HG02973 (cell line): ENCODE measurements at regions not wholly inside any gene's neighbourhood (a gene's known extent, or its start where the extent isn't known, plus 50 kb on each side); places are given as distances from the start of the nearest gene placed in this dataset.

ENCODE experiments used
- ATAC-seq: cut with Tn5 transposase; IDR thresholded peaks from one replicate; pipeline ENCODE4 v1.9.1; 2021; ENCODE audit warnings: moderate library complexity; ENCODE audit not compliant: unreplicated experiment

GRCh38 chr3:167958141-167958540 is 137.6 kb downstream of the GOLIM4 start:
- ATAC-seq, result no peak

GRCh38 chr3:167952969-167953368 is 142.8 kb downstream of the GOLIM4 start:
- no peak for ATAC-seq

- ATAC-seq, result no peak
These were observed 145.5 kb downstream of the GOLIM4 start for GRCh38 chr3:167950212-167950611.

- ATAC-seq, result no peak
These were observed 154.3 kb downstream of the GOLIM4 start for GRCh38 chr3:167941234-167941995.

- ATAC-seq, result no peak
These were observed 155.5 kb downstream of the GOLIM4 start for GRCh38 chr3:167940241-167940640.

GRCh38 chr3:167938516-167938915 is 157.2 kb downstream of the GOLIM4 start:
- no peak for ATAC-seq

DNA sequence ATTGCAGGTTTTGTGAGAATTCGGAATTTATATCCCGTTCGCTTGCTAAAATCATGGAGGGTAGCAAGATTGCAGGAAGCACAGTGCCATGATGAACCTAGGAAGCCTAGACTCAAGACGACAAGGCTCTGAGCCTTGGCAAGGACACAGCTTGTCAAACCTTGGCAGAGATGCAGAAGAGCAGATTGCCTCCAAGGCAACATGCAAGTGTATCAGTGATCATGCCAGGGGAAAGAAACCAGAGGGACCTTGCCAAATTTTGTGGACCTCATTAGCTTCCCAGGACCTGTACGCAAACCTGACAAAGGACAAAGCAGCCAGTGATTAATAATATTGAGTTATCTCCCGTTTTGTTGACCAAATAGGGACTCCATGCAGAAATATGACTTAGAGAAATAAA is 159.7 kb downstream of the GOLIM4 start:
- ATAC-seq, result no peak

- no peak for ATAC-seq
These were observed 165.3 kb downstream of the GOLIM4 start for GRCh38 chr3:167930453-167930852.

- ATAC-seq, result no peak
These were observed 165.8 kb downstream of the GOLIM4 start for GRCh38 chr3:167929968-167930367.

- ATAC-seq, result no peak
These were observed 167.3 kb downstream of the GOLIM4 start for GRCh38 chr3:167928381-167928780.

- no peak for ATAC-seq
These were observed 175.0 kb downstream of the GOLIM4 start for GRCh38 chr3:167920747-167921146.

- ATAC-seq, result no peak
These were observed 176.1 kb downstream of the GOLIM4 start for GRCh38 chr3:167919590-167919989.

GRCh38 chr3:167918686-167919085 is 177.0 kb downstream of the GOLIM4 start:
- no peak for ATAC-seq

DNA sequence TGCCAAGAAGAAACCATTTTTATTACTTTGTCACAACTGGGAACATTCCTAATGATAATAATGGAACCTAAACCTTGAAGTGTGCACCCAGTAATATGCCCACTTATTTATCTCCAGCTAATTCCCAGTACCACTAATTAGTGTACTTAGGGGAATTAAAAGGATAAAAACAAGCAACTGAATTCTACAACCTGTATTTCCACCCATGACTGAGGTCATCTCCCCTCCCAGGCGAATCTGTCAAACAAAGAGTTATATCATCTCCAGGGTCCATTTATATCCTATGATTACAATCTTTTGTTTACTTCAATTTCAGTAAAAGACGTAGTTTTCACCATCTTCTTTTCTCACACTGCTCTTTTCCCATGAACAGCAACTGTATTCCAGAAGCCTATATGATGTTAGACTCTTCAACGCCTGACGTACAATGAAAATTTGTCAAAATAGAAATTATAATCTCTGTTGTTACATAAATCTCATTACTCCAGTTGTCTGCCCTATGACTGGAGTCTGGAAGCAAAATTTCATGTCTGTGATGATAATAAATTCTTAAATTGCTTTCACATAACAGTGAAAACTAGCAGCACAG is 177.6 kb downstream of the GOLIM4 start:
- no peak for ATAC-seq

- ATAC-seq, result no peak
These were observed 177.8 kb downstream of the SERPINI1 start for GRCh38 chr3:167913219-167913835.

DNA sequence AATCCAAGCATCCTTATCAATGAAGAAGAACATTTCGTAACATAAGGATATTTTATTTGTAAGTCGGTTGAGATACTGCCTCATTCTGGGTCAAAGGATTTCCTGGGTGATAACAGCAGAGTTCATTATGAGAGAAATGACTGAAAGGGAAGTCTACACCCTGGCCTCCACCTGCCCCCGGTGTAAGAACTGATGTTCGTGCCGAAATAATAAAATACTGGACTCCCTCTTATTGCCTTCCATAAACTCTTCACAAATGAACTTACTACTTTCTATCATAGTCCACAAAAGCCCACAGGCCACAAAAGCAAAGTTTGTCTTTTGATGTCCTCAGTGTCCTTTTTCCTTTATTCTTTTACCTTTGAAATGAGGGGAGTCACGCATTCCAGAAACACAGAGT is 174.4 kb downstream of the SERPINI1 start:
- ATAC-seq, result no peak

DNA sequence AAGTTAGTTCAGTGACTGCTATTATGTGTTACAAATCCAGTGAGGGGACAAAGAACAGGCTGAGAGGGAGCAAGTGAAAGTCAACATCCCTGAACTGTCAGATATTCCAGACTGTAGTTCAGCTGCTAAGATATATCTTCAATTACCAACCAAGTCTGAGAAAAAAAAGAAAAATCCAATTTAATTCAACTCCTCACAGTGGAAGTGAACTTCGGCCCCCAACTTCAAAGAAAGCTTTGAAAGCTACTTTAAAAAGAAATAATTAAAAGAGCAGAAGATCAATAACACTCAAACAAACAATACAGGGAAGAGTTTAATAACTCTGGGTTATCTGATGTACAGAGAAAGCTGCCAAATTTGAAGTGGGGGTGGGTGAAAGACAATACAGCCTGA is 174.0 kb downstream of the SERPINI1 start:
- no peak for ATAC-seq

DNA sequence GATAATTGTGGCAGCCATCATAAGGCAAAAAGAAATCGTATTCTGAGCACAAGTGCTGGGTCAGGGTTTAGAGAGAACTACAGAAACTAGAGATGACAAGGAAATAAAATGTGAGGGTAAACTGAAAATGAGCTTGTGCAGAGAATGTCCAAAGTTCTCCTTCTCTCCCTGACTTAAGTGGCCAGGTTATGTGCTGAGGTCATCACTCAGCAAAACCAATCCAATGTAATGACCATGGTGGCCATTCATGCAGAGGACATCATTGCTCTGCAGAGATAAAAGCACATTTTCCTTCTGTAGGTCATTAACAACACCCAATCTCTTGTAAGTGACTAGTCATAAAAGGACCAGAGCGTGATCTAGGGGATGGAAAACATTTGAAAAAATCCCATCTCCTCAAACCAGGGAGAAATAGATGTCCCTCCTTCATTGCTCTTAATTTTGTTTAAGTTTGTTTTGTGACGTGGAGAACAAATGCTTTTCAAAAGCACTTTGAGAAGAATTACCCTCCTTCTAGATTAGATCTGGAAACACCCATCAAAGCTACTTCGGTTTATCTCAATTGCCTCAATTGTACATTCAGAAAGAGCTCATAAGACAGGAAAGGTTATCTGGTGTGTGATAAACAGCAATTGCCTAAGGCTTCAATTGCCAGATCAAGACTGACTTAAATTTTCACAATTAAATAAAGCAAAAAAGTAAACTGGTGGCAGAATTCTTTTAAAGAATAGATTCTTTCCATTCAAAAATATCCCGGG is 173.4 kb downstream of the SERPINI1 start:
- ATAC-seq, result no peak

- no peak for ATAC-seq
These were observed 172.7 kb downstream of the SERPINI1 start for GRCh38 chr3:167908221-167908620.

- ATAC-seq, result no peak
These were observed 165.6 kb downstream of the SERPINI1 start for GRCh38 chr3:167901138-167901537.

DNA sequence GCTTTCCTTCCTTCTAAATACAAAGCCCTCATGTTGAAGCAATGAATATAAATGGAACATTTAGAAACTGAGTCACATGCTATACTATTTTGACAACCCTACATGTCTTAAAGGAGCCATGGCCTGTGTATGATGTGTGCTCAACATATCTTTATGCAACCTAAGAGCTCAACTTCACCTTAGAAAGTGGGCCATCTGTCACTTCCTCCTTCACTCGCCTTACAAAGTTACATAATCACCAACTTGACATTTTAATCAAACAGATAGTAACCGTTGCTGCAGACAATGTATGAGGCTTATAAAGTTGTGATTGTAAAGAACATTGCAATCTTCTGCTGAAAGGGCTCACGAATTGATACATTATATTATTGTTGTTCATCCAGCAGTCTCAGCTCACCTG is 163.6 kb downstream of the SERPINI1 start:
- no peak for ATAC-seq

DNA sequence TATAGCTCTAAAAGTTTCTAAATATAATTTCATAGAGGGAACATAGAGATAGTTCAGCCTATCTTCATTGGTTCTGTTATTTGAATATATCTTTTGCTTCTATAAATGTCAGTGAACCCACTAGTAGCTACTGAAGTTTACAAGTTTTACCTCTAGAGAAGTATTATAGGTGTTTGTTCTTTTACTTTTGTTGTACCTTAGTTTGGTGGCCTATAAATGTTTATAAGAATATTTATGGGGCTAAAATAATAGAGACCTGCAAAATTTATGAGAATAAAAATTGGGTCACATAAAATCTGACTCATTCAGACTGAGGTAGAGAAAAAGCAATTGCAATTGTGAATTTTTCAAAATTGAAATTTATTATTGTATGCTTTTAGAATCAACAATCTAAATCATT is 162.6 kb downstream of the SERPINI1 start:
- ATAC-seq, result no peak
